K562 (cell line): ENCODE measurements at regions not wholly inside any gene's neighbourhood (a gene's known extent, or its start where the extent isn't known, plus 50 kb on each side); places are given as distances from the start of the nearest gene placed in this dataset.

ENCODE experiments used
- ATAC-seq: fragments of 200-7000 bp; cut with Tn5 transposase; 3 replicates; pipeline ENCODE4 v1.9.1; 2020; ENCODE audit warnings: moderate library complexity
- BruUV-seq: library from RNA; stranded (reverse); fragments of 400-500 nt; replicated peaks from 2 replicates; lab custom pipeline; 2021; lab: Mats Ljungman, UMichigan
- CTCF ChIA-PET: fragments of 300-600 bp; formaldehyde crosslinking; extraction: SDS; loops from one replicate; lab custom pipeline; 2021; ENCODE audit warnings: low intra/inter-chr PET ratio; lab: Yijun Ruan, JAX
- POLR2A ChIA-PET: fragments of 300-600, 350-650 bp; sonication (Branson Sonifier 250); formaldehyde crosslinking; extraction: SDS; loops from one replicate; lab custom pipeline; 2021; ENCODE audit warnings: antibody characterized with exemption, inconsistent platforms; lab: Yijun Ruan, JAX
- DNase-seq, 4 experiments: peaks; one replicate each; pipeline versions ENCODE4 v3.0.0 to v3.0.0-alpha.2; 2011 to 2018; ENCODE audit warnings: low spot score in 3 of 4, mixed read lengths in 3 of 4; ENCODE audit errors: extremely low read depth in 1 of 4
- FAIRE-seq: peaks from 2 replicates; lab custom pipeline; 2011; peaks lifted over from hg19 to GRCh38; lab: Jason Lieb, UNC
- H2AFZ ChIP-seq: 2 replicates; pipeline ENCODE4 v1.6.0; 2011; ENCODE audit warnings: low read depth, low read length, control low read depth, inconsistent platforms
- H3K27ac ChIP-seq: fragments of 200-600 bp; 3 replicates; pipeline ENCODE4 v1.8.0; 2011; ENCODE audit warnings: low read depth, mild to moderate bottlenecking, control low read depth, inconsistent platforms, low read length, moderate library complexity, mixed read lengths; ENCODE audit errors: extremely low read depth
- H3K27me3 ChIP-seq, 2 experiments: fragments of 300-600 bp in 1 of 2; 2 replicates in 1 of 2; 3 replicates in 1 of 2; pipeline versions ENCODE4 v1.6.0 to v1.8.0; 2011; ENCODE audit warnings: inconsistent platforms in 2 of 2, low read length in 2 of 2, mild to moderate bottlenecking in 1 of 2, mixed read lengths in 1 of 2, moderate library complexity in 1 of 2; ENCODE audit not compliant: control insufficient read depth in 2 of 2, insufficient read depth in 2 of 2
- H3K36me3 ChIP-seq: fragments of 300-600 bp; 3 replicates; pipeline ENCODE4 v1.8.0; 2011; ENCODE audit warnings: mild to moderate bottlenecking, low read length, inconsistent platforms; ENCODE audit not compliant: control insufficient read depth, insufficient read depth
- H3K4me1 ChIP-seq, 2 experiments: fragments of 200-600 bp in 1 of 2; replicated peaks in 1 of 2; 2 replicates in 1 of 2; 3 replicates in 1 of 2; pipeline versions ENCODE4 v1.5.1 to v1.8.0; 2011; ENCODE audit warnings: inconsistent platforms in 2 of 2, low read length in 2 of 2, mild to moderate bottlenecking in 1 of 2, mixed read lengths in 1 of 2, moderate library complexity in 1 of 2; ENCODE audit not compliant: control insufficient read depth in 2 of 2, insufficient read depth in 2 of 2
- H3K4me2 ChIP-seq: 2 replicates; pipeline ENCODE4 v1.6.1; 2011; ENCODE audit warnings: low read length, control low read depth, inconsistent platforms, mixed read lengths; ENCODE audit not compliant: insufficient read depth
- H3K4me3 ChIP-seq: fragments of 200-600 bp; sonication (generic), shearing (Covaris generic); 2 replicates; pipeline ENCODE4 v1.5.1; 2016; ENCODE audit warnings: control low read depth, inconsistent platforms
- H3K79me2 ChIP-seq: fragments of 200-600 bp; 3 replicates; pipeline ENCODE4 v1.8.0; 2011; ENCODE audit warnings: low read length, inconsistent platforms; ENCODE audit not compliant: control insufficient read depth, insufficient read depth
- H3K9ac ChIP-seq, 2 experiments: 2 replicates each; pipeline versions ENCODE4 v1.6.0 to v1.6.1; 2011; ENCODE audit warnings: low read depth in 2 of 2, low read length in 2 of 2, control low read depth in 1 of 2, inconsistent platforms in 1 of 2, mild to moderate bottlenecking in 1 of 2, mixed read lengths in 1 of 2; ENCODE audit not compliant: insufficient read depth in 1 of 2
- H3K9me1 ChIP-seq: one replicate; pipeline ENCODE4 v1.6.0; 2011; ENCODE audit warnings: inconsistent platforms, mild to moderate bottlenecking, low read length, moderate library complexity; ENCODE audit not compliant: control insufficient read depth, insufficient read depth
- H3K9me3 ChIP-seq: replicated peaks from 2 replicates; pipeline ENCODE4 v1.5.1; 2011; ENCODE audit warnings: low read depth, low read length, inconsistent platforms; ENCODE audit not compliant: control insufficient read depth, insufficient read depth
- H4K20me1 ChIP-seq: replicated peaks from 2 replicates; pipeline ENCODE4 v1.6.1; 2011; ENCODE audit warnings: low read length, inconsistent platforms, mixed read lengths; ENCODE audit not compliant: control insufficient read depth, insufficient read depth
- ATF7 ChIP-seq: fragments of 450-650 bp; IDR thresholded peaks from 2 replicates; pipeline ENCODE4 v1.7.1; 2014; ENCODE audit warnings: mild to moderate bottlenecking, moderate library complexity
- BDP1 ChIP-seq: IDR thresholded peaks from 3 replicates; pipeline ENCODE4 v1.6.1; 2011; ENCODE audit not compliant: insufficient read length, insufficient read depth
- BRF1 ChIP-seq: IDR thresholded peaks from 3 replicates; pipeline ENCODE4 v1.6.1; 2011; ENCODE audit warnings: borderline replicate concordance, mild to moderate bottlenecking; ENCODE audit not compliant: insufficient read length; ENCODE audit errors: extremely low read depth
- CTBP1 ChIP-seq: fragments of 450-650 bp; IDR thresholded peaks from 2 replicates; pipeline ENCODE4 v1.6.1; 2016; ENCODE audit warnings: borderline replicate concordance
- EZH2 ChIP-seq: IDR thresholded peaks from 2 replicates; pipeline ENCODE4 v1.6.1; 2012; ENCODE audit warnings: low read depth, mild to moderate bottlenecking, inconsistent platforms, low read length, borderline replicate concordance
- RNF2 ChIP-seq: sonication (generic); IDR thresholded peaks from 2 replicates; pipeline ENCODE4 v1.6.1; 2016
- SMC3 ChIP-seq: conservative IDR thresholded peaks from 2 replicates; pipeline ENCODE4 v1.6.1; 2011; ENCODE audit warnings: low read depth, low read length, improper control_type of control experiment; ENCODE audit not compliant: insufficient read depth
- TGIF2 ChIP-seq: sonication (generic); formaldehyde crosslinking; IDR thresholded peaks from 2 replicates; pipeline ENCODE4 v1.8.1; 2022; ENCODE audit warnings: mild to moderate bottlenecking, missing genetic modification reagents, moderate library complexity
- ZFP30 ChIP-seq: fragments of 250-450 bp; sonication (Bioruptor Pico); IDR thresholded peaks from 2 replicates; pipeline ENCODE4 v1.8.0; 2022; ENCODE audit warnings: moderate library complexity, mild to moderate bottlenecking, inconsistent platforms, borderline replicate concordance
- ZNF318 ChIP-seq, 2 experiments: fragments of 450-650 bp; IDR thresholded peaks; 2 replicates each; pipeline ENCODE4 v1.6.1; 2016; ENCODE audit warnings: mild to moderate bottlenecking in 2 of 2, borderline replicate concordance in 1 of 2, low read depth in 1 of 2, moderate library complexity in 1 of 2
- WGBS: fragments of 100-300 bp; shearing (Covaris generic); methylation state at CpG from one replicate; pipeline ENCODE4 v1.1.6; 2016; ENCODE audit warnings: low coverage, mixed read lengths; ENCODE audit not compliant: insufficient coverage; ENCODE audit errors: missing lambda C conversion rate; 5-methylcytosine and 5-hydroxymethylcytosine counted together
- in situ Hi-C: fragments of 300-500 bp; cut with MboI; formaldehyde crosslinking; loops from 4 replicates; pipeline ENCODE4 v1.15.0; 2018; ENCODE audit warnings: inconsistent platforms, mixed read lengths
- intact Hi-C: fragments of 100-400 bp; cut with micrococcal nuclease; formaldehyde crosslinking; loops from 2 replicates; pipeline ENCODE4 v1.14.2; 2022

- ATAC-seq, result no peak
- no peak for TF ChIP-seq ZNF318 (IDR thresholded peaks at IDR 0.05; ENCODE audit: borderline replicate concordance in 1 of 2, low read depth in 1 of 2)
- no peak for TF ChIP-seq BRF1
- no peak for TF ChIP-seq EZH2
- TF ChIP-seq BDP1, result no peak
- no peak for TF ChIP-seq SMC3
- TF ChIP-seq CTBP1, result no peak
- no peak for TF ChIP-seq ZFP30
- no peak for TF ChIP-seq RNF2
- TF ChIP-seq TGIF2 (CRISPR knock-in tag), result no peak
- TF ChIP-seq ATF7, result no peak
Observed at GRCh38 chr20:16824664-16825063, 76.5 kb downstream of the OTOR start.

More at GRCh38 chr20:16824664-16825063, 76.5 kb downstream of the OTOR start:
- Histone ChIP-seq H3K4me3 (no peak overlapping the region), H3K36me3 (no peaks in the 10 kb centered on the region), H3K9ac (no peak overlapping the region), H4K20me1 (no peaks in the 10 kb centered on the region), H3K4me2 (no peak overlapping the region), H3K27me3 (no peaks in the 10 kb centered on the region), H3K4me1 (no peaks in the 10 kb centered on the region; a peak in 1 of 5 replicates), H3K27ac (no peak overlapping the region), H3K9me3 (no peaks in the 10 kb centered on the region), H3K9me1 (no peaks in the 10 kb centered on the region), H2AFZ (no peak overlapping the region), H3K79me2 (no peaks in the 10 kb centered on the region)
- DNase-seq (no peak), FAIRE-seq (no peak)
- BruUV-seq, result no TSS peak
- CTCF ChIA-PET, result no interaction called here
- 8% methylated on average over 1 of the region's 1 CpG for WGBS
- intact Hi-C loops (no loop called here), in situ Hi-C loops (no loop called here)
- POLR2A ChIA-PET, result no interaction called here
